A673 (cell line): ENCODE measurements at regions not wholly inside any gene's neighbourhood (a gene's known extent, or its start where the extent isn't known, plus 50 kb on each side); places are given as distances from the start of the nearest gene placed in this dataset.

Experiments
- EZH2 ChIP-seq: fragments of 200-600 bp; sonication (generic); IDR thresholded peaks from 2 replicates; pipeline ENCODE4 v1.6.1; 2017; ENCODE audit warnings: borderline replicate concordance, low read depth, mild to moderate bottlenecking, mixed read lengths, antibody characterized with exemption, low read length; ENCODE audit not compliant: poor library complexity, severe bottlenecking
- TF ChIP-seq, protein P1 (sequence below): fragments of 300-800, 200-600 bp; sonication (generic); conservative IDR thresholded peaks from 2 replicates; pipeline ENCODE4 v1.5.1; 2017; ENCODE audit warnings: low read depth, mild to moderate bottlenecking, antibody characterized with exemption, low read length, moderate library complexity, mixed read lengths

DNA sequence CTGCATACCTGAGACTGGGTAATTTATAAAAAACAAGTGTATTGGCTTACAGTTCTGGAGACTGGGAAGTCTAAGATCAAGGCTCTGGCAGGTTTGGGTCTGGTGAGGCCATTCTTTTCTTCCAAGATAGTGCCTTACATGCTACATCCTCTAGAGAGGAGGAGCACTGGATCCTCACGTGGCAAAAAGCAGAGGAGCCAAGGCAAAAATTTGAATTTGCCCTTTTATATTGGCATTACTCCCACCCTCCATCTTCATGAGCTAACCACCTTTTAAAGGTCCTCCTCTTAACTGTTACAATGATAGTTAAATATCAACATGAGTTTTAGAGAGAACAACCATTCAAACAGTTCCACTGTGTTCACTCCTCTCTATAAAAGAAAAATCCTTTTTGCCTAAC, 286.3 kb upstream of the SEL1L start:
- TF ChIP-seq, protein P1, sequence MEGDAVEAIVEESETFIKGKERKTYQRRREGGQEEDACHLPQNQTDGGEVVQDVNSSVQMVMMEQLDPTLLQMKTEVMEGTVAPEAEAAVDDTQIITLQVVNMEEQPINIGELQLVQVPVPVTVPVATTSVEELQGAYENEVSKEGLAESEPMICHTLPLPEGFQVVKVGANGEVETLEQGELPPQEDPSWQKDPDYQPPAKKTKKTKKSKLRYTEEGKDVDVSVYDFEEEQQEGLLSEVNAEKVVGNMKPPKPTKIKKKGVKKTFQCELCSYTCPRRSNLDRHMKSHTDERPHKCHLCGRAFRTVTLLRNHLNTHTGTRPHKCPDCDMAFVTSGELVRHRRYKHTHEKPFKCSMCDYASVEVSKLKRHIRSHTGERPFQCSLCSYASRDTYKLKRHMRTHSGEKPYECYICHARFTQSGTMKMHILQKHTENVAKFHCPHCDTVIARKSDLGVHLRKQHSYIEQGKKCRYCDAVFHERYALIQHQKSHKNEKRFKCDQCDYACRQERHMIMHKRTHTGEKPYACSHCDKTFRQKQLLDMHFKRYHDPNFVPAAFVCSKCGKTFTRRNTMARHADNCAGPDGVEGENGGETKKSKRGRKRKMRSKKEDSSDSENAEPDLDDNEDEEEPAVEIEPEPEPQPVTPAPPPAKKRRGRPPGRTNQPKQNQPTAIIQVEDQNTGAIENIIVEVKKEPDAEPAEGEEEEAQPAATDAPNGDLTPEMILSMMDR = no peak
- no peak for TF ChIP-seq EZH2
